ENCODE measurements at regions not wholly inside any gene's neighbourhood (a gene's known extent, or its start where the extent isn't known, plus 50 kb on each side); places are given as distances from the start of the nearest gene placed in this dataset.
A peak's percentile ranks its signal among the peaks of the same experiment; 100 is the strongest.
"Not testable (repeated sequence)": the region's sequence is repeated elsewhere in the genome, so short reads cannot be mapped to it uniquely, and the experiment has no call there.

DNA sequence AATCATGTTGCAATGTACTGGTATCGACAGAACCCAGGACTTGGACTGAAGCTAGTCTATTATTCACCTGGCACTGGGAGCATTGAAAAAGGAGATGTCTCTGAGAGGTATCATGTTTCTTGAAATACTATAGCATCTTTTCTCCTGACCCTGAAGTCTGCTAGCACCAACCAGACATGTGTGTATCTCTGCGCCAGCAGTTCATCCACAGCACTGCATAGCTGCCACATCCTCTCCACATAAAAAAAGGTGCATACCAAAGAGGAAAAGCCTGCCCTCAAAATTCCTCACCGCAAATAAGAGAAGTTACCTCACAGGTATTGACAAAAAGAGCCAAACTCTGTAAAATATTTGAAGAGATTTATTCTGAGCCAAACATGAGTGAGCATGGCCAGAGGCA, 99.5 kb upstream of the PRSS3 start:
- no peak for DNase-seq

DNA sequence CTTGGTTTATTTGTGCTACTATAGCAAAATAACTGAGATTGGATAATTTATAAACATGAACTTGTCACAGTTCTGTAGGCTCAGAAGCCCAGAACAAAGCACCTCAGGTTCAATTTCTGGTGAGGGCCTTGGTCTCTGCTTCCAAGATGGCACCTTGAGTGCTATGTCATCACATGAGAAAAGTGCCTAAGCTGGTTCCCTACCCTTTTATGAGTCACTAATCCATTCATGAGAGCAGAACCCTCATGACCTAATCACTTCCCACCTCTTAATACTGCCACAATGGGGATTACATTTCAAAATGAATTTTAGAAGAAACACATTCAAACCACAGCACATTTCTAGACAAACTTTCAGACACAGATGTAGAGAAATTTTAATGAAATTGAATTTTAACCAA, 98.2 kb upstream of the PRSS3 start:
- DNase-seq = no peak

DNA sequence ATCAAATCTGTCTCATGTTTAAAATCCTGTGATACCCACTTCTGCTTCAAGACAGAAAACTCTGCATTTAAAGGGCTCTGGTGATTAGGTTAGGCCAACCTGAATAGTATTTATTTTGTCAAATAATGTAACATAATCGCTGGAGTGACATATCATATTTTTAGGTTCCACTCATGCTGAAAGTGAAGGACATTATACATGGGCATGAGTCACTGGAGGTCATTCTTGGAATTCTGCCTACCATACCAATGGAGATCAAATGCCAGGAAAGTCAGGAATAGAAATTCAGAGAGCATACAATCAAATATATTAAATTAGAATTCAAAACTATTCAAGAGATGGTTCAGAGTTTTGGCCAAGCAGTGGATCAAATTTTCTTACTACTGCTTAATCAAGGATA, 97.1 kb upstream of the PRSS3 start:
- DNase-seq = no peak

DNA sequence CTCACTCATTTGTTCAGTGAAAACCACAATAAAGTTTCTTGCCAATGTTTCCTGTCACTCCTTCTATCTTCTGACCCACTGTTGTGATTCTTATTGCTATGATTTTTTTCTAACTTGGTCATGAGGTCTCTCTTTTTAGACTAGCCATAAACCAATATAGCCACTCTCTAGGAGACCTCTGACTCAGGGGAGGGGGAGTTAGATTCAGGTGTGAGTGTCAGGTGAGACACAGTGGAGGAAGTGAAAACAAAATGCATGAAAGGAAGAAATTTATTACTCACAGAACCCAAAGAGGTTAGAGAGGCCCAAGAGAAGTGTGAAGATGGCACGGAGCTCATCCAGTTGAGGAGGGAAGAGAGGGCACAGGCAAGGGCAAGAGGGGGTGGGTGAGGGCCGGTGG, 94.4 kb upstream of the PRSS3 start:
- DNase-seq = not testable (repeated sequence)

DNA sequence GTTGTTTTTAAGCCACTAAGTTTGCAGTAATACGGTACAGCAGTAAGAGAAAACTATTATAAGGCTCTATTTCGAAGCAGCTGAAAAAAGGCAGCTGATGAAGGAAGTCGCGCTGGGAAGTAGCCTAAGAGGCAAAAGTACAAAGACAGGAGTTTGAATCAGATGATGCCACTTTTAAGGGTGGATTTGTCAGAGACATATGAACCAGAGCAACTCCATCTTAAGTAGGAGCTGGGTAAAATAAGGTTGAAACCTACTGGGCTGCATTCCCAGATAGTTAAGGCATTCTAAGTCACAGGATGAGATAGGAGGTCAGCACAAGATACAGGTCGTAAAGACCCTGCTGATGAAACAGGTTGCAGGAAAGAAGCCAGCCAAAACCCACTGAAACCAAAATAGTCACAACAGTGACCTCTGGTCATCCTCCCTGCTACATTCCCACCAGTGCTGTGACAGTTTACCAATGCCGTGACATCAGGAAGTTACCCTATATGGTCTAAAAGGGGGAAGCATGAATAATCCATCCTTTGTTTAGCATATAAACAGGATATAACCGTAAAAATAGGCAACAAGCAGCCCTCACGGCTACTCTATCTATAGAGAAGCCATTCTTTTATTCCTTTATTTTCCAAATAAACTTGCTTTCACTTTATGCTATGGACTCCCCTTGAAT, 91.8 kb upstream of the PRSS3 start:
- DNase-seq = no peak

DNA sequence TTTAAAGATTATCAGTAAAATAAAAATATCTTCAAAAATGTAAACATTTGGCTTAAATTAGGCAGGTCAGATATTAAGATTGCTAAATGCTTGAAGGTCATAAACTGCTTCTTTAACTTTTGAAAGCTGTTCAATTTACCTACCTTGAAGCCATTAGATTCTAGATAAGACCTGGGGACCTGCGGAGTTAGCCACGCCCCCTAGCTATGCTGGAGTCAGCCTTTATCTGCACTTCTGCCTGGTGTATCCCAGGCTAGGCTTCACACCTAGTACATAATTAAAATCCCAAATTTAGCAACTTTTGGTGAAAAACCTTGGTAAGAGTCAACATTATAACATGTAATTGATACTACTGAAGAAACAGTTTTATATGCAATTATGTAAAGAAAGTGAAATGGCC, 89.9 kb upstream of the PRSS3 start:
- not testable (repeated sequence) for DNase-seq

DNA sequence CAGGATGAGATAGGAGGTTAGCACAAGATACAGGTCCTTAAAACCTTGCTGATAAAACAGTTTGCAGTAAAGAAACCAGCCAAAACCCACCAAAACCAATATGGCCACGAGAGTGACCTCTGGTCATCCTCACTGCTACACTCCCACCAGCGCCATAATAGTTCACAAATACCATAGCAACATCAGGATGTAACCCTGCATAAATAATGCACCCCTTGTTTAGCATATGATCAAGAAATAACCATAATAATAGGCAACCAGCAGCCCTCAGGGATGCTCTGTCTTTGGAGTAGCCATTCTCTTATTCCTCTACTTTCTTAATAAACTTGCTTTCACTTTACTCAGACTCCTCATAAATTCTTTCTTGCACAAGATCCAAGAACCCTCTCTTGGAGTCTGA, 86.9 kb upstream of the PRSS3 start:
- no peak for DNase-seq

DNA sequence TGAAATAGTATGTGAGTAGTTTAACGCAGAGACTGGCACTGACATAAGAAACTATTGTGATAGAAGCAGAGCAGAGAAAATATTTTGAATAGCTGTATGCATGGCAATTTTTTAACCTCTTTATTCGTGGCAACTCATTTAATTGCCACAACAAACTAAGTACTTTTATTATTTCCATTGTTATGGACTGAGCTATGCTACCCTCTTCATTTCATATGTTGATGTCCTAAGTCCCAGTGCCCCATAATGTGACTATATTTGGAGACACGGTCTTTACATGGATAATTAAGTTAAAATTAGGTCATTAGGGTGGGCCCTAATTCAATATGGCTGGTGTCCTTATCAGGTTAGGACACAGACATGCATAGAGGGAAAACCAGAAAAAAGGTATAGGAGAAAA, 86.1 kb upstream of the PRSS3 start:
- no peak for DNase-seq

DNA sequence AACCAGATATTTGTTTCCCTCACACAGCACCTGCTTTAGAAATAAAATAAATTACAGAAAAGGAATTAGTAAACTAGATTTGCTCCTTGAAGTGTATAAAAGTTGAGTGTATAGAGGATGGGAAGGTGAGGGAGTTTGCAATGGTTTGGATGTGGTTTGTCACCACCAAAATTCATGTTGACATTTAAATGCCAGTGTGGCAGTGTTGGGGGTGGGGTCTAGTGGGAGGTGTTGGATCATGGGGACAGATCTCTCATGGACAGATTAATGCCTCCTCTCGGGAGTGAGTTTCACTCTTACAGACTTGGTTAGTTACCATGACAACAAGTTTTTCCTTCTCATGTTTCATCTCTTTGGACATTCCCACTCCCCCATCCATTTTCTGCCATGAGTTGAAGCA, 83.9 kb upstream of the PRSS3 start:
- DNase-seq = not testable (repeated sequence)

DNA sequence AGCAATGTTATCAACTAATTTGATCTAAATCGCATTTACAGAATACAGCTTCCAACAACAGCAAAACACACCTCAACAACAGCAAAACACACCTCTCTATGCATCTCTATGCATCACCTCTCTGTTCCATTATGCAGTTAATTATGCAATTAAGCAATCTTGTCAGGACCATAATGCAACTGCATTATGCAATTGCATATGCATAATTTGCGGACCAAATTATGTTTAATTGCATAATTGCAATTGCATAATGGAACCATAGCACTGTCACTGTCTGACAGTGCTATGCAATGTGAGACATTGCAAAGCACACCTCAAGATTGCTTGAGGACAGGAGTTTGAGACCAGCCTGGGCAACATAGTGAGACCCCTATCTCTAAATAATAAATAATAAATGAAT, 80.4 kb upstream of the PRSS3 start:
- DNase-seq = no peak

DNA sequence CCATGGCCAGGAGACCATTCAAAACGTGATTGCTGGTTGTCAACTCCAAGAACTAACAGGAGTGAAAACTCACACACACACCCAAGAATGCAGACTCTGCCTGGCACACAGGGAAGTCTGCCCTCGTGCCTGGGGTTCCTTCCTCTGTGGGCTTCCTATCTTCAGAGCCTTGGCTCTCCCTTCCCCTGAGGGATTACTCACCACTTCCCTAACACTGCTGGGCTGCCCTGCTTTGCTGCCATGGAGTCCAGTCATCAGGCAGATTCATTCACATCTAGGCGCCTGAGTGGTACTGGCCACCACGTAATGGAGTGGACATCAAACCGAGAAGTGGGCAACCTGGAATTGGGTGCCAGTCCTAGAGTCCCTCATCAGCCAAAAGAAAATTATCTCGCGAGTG, 76.4 kb upstream of the PRSS3 start:
- DNase-seq = no peak

DNA sequence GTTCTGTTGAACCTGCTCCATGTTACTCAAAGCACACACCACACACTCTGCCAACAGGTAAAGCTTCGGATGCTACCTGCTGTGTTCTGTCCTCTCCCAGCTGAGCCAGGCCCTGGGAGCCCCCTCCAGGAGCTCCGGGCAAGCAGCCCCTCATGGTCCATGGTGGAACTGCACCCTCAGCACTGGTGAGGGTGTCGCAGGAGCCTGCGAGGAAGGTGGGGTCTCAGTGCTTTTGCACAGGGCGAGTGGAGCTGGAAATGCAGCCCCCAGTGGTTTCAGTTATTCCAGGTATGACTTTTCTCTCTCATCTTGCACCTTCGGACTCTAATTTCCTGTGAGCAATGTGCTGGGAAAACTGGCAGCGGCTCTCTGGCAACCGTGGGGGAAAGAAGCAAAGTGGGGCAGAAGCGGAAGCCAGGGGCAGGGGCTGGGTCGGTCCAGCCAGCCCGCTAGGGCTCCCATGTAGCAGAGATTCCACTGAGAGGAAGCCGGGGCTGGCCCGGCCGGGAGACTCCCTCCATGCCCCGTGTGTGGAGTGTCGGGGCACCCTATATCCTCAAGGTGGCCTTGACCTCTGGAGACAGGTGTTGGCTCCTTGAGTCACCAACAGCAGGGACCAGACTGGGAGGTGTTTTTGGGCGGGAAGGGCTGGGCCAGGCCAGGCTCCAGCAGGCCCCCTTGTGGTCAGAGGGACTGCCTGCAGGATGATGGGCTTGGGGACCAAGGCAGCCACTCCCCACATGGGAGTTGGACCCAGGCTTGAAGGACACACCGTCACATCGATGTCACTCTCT, 75.6 kb upstream of the PRSS3 start:
- peak; percentile 35 for DNase-seq

DNA sequence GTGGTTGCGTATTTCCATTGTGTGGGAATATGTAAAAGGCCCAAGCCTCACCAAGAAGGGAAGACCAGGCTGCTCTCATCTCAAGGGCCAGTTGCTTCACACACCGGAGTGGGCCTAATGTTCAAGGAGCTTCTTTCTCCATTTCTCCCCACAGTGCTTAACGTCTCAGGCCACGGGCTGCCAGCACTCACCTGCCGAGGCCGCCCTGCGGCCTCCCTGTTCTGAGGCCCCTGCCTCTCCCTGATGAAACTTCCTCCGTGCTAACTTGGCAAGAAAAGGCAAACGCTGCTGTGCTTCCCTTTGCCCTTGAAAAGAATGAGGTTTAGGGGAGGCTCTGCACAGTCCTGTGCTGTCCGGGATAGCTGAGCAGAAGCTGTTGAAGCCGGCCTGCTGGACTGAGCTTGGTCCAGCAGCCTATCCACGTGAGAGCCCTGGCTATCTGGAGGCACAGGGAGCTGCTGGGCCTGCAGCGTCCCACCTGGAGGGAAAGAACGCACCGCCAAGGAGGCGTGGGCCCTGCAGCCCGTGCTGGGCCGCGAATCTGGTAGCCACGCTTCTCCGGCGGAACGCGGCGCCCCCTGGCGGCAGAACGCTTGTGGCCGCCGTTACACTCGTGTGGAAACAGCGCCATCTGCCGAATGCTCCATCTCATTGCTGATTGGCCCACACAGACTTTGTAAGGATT, 73.5 kb upstream of the PRSS3 start:
- DNase-seq = peak; percentile 86

DNA sequence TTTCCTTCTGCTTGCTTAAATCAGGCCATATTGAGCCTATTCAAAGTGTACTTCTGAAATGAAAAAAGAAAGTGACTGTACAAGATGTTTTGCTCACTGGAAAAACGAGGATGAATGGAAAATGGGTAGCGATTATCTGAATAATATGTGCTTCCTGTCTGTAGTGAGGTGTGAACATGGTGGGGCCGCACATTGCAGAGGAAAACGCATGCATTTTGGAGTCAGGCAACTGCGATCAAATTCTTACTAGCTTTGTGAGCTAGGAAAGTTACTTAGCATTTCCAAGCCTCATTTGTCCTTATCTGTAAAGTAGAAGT, 73.0 kb upstream of the PRSS3 start:
- DNase-seq = no peak

DNA sequence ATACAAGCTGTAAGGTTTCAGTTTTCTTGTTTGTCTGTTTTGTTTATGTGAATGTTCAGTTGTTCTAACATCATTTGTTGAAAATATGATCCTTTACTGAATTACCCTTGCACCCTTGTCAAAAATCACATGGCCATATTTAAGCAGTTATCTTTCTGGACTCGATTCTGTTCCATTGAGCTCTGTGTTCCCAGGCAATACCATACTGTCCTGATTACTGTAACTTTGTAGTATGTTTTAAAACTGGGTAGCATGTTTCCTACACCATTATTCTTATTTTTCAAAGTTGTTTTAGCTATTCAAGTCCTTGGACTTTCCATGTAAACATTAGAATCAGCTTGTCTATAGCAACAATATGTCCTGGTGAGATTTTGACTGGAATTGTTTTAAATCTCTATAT, 66.7 kb upstream of the PRSS3 start:
- DNase-seq = no peak

DNA sequence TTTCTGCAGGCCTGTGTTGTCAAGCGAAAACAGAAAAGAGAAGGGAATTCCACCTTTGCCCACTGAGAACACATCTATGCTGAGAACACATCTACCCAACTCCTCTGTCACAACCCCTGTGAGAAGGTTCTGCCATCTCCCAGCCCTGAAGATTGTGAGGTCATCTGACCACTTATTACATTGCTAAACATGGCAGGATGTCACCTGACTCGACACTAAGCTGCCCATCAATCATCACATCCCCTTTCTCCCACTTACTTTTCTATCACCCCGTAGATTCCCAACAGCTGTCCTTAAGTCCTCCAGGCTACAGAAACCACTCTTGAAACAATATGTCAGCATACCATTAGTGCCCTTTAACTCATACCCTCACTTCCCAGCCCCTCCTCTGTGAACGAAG, 64.2 kb upstream of the PRSS3 start:
- no peak for DNase-seq

DNA sequence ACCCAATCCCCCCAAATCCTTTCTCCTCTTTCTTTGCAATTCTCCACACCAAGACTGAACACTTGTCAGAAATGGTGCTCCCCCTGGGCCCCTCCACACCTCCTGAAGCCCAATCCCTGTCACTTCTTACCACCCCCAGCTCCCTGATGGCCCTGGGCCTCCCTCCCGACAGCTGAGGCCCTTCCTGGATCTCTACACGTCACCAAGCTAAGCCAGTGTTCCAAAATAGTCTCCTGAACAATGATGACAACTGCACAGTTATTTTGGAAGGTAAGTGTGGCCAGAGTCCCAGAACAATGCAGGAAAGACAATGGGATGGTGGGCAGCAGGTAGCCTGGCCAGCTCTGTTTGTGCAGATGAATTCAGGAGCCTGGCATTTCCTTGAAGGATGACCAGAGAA, 63.7 kb upstream of the PRSS3 start:
- no peak for DNase-seq

DNA sequence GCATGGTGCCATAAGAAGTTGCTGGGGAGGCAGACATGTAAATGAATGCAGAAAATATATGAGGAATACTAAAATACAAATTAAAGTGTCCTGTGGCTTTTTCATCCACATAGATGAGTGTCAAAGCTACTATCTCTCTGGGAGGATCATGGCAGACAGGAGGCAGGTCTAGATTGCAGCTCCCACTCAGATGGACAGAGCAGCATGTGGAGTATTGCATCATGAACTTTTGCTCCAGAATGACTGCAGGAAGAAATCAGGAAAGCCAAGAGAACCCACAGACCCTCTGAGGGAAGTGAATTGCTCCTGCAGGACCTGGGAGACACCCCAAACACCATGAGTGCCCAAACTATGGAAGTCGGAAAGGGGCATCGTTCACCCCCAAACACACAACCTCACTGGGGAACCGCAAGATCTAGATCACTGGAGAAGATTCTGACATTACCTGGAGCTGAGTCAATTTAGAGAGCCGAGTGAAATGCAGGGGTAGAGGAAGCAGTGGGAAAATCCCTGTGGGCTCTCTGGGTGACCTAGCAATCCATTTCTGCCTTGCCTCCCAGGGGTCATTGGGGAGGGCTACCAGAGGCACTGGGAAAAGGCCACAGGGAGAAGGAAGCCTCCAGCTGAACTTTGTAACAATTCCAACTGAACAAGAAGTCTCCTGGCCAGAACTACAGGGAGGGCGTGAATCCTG, 61.0 kb upstream of the PRSS3 start:
- not testable (repeated sequence) for DNase-seq

DNA sequence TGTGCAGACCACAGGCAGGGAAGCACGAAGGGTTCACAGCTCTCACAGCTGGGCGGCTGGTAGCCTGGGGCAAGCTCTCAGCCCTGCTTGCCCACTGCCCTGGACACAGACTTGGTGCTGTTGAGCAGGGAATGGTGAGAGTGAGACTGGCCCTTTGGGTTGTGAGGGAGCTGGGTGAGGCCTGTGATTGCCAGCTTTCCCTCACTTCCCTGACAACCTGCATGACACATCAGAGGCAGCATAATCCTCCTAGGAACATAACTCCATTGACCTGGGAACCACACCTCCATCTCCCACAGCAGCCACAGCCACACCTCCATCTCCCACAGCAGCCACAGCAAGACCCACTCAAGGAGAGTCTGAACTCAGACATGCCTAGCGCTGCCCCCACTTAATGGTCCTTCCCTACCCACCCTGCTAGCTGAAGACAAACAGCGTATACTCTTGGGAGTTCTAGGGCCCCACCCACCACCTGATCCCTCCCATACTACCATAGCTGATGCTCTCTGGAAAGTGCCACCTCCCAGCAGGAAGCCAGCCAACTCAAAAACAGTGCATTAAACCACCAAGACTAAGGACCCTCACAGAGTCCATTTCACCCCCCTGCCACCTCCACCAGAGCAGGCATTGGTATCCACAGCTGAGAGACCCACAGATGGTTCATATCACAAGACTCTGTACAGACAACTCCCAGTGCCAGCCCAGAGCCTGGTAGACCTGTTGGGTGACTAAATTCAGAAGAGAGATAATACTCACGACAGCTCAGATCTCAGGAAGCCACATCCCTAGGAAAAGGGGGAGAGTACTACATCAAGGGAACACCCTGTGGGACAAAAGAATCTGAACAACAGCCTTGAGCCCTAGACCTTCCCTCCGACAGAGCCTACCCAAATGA, 60.2 kb upstream of the PRSS3 start:
- not testable (repeated sequence) for DNase-seq

DNA sequence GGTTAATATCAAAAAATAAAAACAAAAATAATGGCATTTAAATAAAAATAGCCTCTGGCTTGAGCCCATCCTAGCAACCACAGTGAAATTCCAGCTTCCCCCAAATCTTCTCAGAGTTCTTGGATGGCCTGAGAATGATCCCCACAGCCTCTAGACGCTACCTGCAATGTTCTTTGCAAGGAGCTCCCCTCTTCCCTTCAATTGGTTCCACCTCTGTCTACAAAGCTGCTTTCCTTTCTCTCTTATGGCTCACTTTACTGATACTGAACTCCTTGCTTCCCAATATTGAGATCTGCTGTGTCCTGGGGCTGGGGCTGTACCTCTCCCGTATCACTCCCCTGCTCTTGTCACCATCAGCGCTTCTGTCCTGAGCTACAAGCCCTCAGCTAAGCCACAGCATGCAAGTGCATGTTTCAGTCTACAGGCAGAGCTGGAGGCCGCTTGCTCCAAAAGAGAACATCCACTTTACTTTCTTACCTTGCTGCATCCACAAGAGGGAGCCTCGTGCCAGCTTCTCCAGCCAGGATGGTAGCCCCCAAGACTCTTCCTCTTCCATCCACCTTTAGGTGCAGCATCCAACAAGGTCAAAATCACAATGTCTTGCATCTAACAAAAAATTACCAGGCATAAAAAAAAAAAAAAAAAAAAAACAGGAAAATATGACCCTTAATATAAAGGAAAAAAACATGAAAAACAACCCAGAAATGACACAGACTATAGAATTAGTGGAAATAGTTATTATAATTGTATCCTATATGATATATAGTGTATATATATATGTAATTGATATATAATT, 57.4 kb upstream of the PRSS3 start:
- no peak for DNase-seq

DNA sequence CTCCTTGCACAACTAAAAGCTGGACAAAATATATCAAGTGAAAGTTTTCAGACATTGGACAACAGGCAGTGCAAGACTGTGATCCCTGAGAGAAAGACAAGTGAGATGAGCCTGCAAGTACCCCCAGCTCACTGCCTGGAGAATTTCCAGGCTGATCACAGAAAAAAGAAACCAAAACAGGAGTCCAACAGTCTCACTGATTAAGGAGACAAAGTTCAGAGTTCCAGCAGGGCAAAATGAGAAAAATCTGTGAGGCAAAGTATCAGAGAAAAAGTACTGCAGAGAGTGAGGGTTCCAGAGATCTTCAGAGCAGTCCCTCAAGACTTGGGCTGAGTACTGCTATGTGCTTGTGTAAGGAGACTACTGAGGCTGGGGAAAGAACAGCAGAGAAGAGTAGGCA, 56.0 kb upstream of the PRSS3 start:
- DNase-seq = no peak

DNA sequence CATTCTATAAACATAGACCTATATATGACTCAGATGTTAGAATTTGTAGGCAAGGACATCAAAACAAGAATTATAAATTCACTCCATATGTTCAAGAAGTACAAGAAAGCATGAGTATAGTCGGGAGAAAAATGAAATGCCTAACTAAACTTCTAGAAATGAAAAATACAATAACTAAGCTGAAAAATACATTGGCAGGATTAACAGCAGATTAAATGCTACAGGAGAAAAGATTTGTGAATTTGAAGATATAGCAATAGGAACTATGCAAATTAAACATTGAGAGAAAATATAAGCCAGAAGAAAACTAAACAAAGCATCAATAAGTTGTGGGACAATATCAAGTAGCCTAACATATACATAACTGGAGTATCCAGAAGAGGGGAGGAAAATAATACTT, 55.3 kb upstream of the PRSS3 start:
- no peak for DNase-seq

All from activated naive CD4-positive, alpha-beta T cell treated with anti-CD3 and anti-CD28 coated beads, Interleukin-2, amount 50 U/mL, for 16 hours (primary cell).